GM18505 (cell line): ENCODE measurements at regions not wholly inside any gene's neighbourhood (a gene's known extent, or its start where the extent isn't known, plus 50 kb on each side); places are given as distances from the start of the nearest gene placed in this dataset.

Source experiments
- ATAC-seq: cut with Tn5 transposase; IDR thresholded peaks from one replicate; pipeline ENCODE4 v1.9.1; 2021; ENCODE audit not compliant: unreplicated experiment
- POLR2A ChIP-seq: IDR thresholded peaks from 4 replicates; pipeline ENCODE4 v1.6.1; 2011; ENCODE audit warnings: borderline replicate concordance; ENCODE audit not compliant: insufficient read depth, insufficient read length; ENCODE audit errors: extremely low read depth

DNA sequence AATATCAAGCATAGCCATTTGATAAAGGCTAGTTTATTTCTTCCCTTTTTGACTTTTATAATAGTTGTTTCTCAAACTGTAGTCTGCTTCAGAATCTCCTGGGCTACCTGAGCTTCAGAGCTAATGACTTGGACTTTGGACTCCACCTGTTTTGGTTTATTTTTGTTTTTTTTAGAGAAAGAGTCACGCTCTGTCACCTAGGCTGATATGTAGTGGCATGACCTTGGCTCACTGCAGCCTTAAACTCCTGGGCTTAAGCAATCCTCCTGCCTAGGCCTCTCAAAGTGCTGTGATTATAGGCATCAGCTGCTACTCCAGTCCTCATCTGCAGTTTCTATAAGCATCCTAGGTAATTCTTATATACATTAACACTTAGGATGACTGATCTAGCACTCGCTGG lies 90.5 kb downstream of the DDIT4L start:
- no peak for TF ChIP-seq POLR2A
- ATAC-seq: no peak

DNA sequence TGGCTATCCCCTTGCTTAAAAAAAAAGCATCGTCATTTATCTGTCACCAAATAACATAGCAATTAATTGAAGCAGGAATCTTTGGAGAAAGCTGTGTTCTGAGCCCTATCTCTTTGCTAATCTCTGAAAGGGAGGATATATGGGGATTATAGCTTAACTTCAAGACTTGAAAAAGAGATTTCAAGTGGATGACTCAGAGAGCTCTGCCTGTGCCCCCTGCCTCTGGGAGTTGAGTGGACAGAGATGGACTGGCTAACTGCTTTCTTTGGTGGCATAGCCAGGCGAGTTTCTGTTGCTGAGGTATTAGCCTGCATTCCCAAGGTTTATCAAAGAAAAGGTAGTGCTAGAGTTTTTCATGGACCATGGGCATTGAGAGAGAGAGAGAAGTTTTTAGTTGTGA lies 91.6 kb downstream of the DDIT4L start:
- no peak for ATAC-seq
- no peak for TF ChIP-seq POLR2A

DNA sequence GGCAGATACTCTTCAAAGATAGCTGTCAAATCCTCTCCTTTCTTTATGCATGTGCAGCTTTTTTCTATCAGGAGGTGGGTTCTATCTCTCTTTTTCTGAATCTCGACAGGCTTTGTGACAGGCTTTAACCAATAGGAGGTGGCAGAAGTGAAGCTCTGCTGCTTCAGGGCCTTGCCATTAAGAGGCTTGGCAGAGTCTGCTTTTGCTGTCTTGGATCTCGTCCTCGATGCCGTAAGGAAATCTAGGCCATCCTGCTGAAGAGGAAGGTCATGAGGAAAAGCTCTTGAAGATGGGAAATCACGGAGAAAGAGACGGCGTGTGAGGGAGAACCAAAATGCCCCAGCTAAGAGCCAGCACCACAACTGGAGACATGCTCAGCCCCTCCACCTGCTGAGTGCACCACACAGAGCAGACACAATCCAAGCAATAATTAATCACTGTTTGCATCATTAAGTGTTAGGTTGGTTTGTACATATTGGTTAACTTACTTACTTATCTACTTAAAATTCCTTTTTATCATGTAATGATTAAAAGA lies 92.2 kb downstream of the DDIT4L start:
- TF ChIP-seq POLR2A: no peak
- ATAC-seq: no peak

DNA sequence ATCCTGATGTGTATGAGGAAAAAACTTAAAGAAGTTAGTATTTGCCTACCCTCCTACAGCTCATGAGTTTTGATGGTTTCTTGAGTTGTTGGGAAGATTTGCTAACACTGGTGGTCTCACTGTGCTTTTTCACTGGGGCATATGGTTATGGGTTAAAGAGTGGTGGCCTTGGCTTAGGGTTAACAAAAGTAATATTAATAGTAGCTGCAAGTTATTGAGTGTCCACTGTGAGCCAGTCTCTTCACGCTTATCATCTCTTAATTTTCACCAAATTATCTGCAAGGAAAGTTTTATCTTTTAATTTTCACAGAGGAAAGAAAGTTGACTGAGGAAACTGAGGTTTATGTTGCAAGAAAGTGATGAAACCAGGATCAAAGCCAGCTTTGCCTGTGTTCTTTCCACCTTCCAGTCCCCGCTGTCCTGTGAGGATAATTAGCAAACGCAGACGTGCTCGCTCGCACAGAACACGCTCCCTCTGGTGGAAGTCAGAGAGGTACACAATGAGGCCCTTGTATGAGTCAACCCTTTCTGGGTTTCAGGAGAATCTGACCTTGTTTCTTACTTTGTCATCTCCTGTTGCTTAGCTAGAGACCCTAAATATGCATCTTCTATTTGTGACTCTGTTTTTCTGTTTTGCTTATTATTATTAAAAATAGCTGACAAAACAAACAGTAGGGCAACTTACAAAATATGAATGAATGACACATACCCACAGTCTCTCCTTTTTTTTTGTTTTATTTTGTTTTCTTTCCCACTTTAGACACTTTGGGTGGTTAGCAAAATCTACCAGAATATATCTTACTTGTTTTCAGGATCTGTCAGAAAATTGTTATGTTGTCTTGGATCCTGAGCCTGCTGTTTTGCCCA lies 94.3 kb downstream of the DDIT4L start:
- peak; percentile 90 for ATAC-seq
- no peak for TF ChIP-seq POLR2A

DNA sequence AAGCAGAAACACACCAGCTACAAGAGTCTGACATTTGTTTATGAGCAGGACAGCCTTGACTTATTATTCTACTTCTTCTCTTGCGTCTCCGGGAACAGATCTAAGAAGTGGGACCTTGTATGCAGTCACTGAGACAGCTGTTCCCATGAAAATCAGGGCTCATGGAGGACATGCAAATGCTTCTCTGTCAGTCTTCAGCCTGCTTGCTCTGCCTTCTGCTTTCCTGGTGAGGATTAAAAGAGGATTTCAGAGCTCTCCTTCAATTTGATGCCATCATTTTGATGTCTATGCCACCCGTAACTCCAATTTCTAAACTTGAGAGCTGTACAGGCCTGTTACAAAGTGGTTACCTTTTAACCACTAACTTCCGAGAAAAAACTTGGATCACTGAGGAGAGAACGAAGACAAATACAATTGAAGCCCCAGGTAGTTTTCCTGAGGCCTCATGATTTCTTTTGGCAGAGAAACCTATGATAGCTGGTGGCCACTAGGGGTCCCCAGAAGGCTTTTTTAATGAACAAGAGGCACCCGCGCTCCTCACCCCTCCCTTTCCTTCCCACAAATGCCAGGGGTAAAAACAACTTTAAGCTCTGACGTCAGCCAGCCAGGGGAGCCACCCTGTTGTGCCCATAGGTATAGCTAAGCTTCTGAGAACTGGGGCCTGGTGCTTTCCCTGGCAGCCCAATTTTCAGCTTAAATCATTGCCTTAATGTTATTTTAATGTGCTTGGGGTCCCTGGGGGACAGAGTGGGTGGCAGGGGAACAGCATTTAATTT lies 97.0 kb downstream of the DDIT4L start:
- peak; percentile 77 for ATAC-seq
- TF ChIP-seq POLR2A: no peak

DNA sequence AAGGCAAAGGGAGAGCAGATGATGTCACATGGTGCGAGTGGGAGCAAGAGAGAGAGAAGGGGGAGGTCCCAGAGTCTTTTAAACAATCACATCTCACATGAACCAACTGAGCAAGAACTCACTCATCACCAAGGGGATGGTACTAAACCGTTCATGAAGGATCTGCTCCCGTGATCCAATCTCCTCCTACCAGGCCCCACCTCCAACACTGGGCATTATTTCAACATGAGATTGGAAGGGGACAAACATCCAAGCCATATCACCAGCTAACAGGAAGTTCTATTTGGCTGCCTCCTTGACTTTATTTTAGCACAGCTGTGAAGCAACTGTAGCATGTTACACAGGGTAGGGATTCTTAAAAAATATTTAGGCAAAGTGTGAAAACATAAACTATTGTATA lies 102.5 kb downstream of the DDIT4L start:
- no peak for TF ChIP-seq POLR2A
- ATAC-seq: no peak

DNA sequence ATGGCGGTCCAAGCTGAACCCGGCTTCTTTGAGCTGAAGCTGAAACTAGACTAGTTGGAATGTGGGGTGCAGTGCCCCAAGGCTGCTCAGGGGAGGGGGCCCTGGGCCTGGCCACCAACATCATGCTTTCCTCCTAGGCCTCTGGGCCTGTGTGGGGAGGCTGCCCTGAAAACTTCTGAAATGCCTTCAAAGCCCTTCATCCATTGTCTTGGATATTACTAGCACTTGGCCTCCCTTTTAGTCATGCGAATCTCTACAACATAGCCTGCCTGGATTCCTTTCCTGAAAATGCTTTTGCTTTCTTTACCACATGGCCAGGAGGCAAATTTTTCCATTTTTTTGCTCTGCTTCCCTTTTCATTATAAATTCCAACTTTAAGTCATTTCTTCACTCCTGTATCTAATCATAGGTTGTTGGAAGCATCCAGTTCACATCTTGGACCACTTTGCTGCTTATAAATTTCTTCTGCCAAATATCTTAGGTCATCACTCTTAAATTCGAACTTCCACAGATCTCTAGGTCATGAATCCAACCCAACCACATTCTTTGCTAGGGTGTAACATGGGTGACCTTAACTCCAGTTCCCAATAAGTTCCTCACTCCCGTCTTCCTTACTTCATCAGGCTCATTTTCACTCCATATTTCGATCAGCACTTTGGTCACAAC lies 103.4 kb downstream of the DDIT4L start:
- ATAC-seq: no peak
- no peak for TF ChIP-seq POLR2A

DNA sequence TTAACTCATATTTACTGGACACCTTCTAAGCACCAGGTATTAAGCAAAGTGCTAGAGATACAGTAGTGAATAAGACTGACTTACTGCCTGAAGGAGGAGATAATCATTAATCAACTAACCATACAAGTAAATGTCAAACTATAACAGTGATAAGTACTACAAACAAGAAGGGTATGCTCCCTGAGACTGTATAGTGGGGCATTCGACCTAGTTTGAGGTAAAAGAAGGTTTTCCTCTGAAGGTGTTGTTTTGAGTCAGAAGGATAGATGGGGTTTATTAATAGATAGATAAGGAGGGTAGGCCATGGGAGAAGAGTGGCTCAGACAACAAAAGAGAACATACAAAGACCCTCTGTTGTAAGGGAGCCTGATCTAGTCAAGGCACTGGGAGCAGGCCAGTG lies 105.4 kb downstream of the DDIT4L start:
- no peak for ATAC-seq
- no peak for TF ChIP-seq POLR2A

DNA sequence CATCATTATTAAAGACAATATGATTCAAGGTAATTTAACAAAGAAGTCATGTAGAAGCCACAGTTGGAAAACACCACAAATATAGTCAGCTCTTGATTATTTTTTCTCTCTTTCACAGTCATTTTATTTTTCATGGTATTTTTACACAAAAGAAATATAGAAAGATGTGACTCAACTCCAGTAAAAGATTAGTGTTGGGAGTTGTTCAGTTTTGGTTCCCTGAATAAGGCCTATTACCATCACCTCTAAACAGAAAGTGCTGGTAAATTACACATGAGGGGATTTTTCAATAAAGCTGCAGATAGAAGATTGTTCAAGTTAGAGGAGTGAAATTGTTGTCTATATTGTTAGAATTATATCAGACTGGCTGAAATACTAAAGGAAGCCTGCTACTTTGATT lies 107.0 kb downstream of the DDIT4L start:
- ATAC-seq: no peak
- TF ChIP-seq POLR2A: no peak

DNA sequence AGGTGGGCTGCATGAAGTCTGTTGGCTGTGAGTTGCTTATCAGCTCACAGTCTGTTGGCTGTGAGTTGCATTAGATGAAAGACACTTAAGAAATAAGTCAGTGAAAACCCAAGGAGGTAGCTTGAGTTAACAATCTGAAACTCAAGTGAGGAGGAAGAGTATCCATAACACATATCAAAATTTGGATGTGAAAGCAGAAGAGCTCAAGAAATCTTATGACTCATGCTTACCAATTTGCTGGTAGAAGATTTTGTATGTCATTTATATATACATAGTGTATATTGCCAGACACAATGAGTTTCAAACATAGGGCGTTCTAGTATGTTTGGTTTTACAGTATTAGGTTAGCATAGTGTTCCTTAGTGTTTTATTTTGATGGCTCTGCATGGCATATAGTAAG lies 107.4 kb downstream of the DDIT4L start:
- no peak for ATAC-seq
- TF ChIP-seq POLR2A: no peak

DNA sequence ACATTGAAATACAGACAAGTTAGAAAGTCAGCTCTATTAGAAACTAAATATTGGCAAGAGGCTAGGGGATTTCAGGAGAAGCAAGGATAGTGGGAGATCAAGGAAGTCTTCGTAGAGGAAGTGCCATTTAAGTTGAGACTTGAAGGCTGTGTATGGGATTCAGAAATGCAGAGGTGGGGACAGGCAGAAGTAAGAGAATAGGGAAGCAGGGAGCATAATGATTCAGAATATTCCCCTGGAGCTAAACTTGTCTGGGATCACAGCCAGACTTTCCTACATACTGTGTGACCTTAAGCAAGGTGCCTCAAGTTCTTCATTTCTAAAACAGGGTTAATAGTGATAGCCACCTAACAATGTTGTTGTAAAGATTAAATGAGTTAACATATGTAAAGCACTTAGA lies 108.8 kb downstream of the DDIT4L start:
- ATAC-seq: no peak
- no peak for TF ChIP-seq POLR2A

DNA sequence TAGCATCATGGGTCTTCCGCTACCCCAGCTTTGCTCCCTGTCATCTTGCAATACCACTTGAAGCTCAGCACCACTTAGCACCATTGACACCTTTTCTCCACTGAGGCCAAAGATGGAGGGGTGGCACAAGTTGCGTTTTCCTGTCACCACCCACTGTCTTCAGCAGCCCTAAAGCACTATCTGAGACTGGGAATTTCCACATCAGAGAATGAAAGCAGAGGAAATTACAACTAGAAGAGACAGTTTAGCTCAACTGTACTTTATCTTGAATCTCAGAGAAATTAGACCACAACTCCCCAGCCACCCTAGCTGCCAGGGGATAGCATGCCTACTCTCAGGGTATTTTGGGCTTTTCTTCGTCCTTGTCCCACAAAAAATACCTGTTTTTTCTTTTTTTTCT lies 111.0 kb downstream of the DDIT4L start:
- ATAC-seq: no peak
- TF ChIP-seq POLR2A: no peak

DNA sequence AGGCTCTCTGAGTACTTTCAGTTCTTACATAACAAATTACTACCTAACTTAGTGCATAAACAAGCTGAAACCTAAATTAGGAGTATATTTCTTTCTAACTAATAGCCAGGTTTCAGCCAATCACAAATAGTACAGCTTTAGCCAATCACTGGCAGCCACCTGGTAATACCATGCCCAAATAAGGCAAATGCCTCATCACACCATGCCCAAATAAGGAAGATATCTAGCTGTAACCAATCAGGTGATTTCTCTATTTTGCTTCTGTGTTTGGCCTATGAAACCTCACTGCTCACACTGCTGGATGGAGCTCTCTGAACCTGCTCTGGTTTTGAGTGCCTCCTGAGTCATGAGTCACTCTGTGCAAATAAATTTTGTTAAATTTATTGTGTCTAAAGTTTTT lies 113.5 kb downstream of the DDIT4L start:
- ATAC-seq: no peak
- TF ChIP-seq POLR2A: no peak

DNA sequence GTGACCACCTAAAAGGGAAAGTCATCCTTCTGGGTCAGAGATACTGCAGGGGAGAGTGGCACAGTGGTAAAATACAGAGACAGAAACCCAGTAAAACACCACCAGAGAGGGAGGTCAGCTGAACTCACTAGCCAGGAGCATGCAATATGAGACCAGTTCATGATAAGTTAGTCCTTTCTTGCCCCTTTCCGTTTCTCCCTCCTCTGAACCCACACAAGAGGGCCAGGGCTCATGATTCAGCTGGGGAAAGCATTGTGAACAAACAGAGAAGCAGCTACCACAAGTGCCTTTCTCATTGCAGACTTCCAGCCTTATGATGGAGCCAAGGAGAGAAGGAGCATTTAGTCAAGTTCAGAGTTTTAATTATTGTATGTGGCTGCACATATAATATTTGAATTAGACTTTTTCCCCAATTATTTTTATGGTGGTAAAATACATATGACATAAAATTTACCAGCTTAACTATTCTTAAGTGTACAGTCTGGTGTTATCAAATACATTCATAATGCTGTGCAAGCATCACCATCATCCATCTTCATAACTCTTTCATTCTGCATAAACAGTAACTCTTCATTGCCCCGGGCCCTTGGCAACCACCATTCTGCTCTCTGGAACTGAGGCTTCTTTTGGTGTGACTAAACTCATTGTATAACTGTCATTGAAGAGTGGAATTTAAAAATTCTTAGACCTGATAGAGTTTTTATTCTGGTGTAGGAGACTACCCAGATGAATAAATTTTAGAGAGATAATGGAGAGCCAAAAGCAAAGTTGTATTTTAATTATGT lies 114.6 kb downstream of the DDIT4L start:
- no peak for ATAC-seq
- no peak for TF ChIP-seq POLR2A

DNA sequence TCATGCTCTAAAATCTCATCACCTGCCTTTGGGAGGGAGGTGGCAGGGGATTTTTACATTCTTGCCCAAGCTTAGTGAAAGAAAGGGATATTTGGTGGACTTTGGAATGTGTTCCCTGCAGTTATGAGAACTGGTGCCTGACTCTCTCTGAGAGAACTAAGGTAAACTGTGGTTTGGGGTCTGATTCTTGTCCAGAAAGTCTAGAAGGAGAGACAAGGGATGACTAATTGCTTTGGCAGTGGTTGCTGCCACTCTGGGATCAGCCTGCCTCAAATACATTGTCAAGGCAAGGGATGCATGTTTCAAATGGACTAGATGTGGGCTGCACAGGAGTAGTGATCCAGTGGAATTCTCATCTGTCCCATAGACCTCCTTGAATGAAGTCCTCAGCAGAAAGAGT lies 115.2 kb downstream of the DDIT4L start:
- no peak for TF ChIP-seq POLR2A
- ATAC-seq: no peak
